CD14-positive monocyte (primary cell): ENCODE measurements at regions not wholly inside any gene's neighbourhood (a gene's known extent, or its start where the extent isn't known, plus 50 kb on each side); places are given as distances from the start of the nearest gene placed in this dataset.

Experiments
- DNase-seq, 3 donors: peaks; one replicate each; pipeline ENCODE4 v3.0.0-alpha.2; 2011 to 2022
- H2AFZ ChIP-seq: 2 replicates; pipeline ENCODE4 v1.6.0; 2012; ENCODE audit warnings: mild to moderate bottlenecking, low read depth, low read length, inconsistent platforms; ENCODE audit not compliant: insufficient read depth, poor library complexity, severe bottlenecking
- H3K27ac ChIP-seq, 2 donors: 1 replicate in 1 of 2; 2 replicates in 1 of 2; pipeline ENCODE4 v1.5.1; 2012 to 2013; ENCODE audit warnings: low read length in 2 of 2, control low read depth in 1 of 2, inconsistent platforms in 1 of 2, low read depth in 1 of 2, mild to moderate bottlenecking in 1 of 2
- H3K27me3 ChIP-seq, 2 donors: one replicate each; pipeline versions ENCODE4 v1.6.0 to v1.6.1; 2011 to 2013; ENCODE audit warnings: low read length in 2 of 2; ENCODE audit not compliant: control insufficient read depth in 2 of 2, insufficient read depth in 2 of 2
- H3K36me3 ChIP-seq, 2 donors: replicated peaks in 1 of 2; 1 replicate in 1 of 2; 2 replicates in 1 of 2; pipeline versions ENCODE4 v1.5.1 to v1.6.1; 2012 to 2013; ENCODE audit warnings: low read length in 2 of 2, control low read depth in 1 of 2, inconsistent platforms in 1 of 2, mild to moderate bottlenecking in 1 of 2; ENCODE audit not compliant: insufficient read depth in 2 of 2, control insufficient read depth in 1 of 2
- H3K4me1 ChIP-seq, 2 donors: 1 replicate in 1 of 2; 2 replicates in 1 of 2; pipeline versions ENCODE4 v1.5.1 to v1.6.1; 2012 to 2013; ENCODE audit warnings: low read length in 2 of 2, control low read depth in 1 of 2, inconsistent platforms in 1 of 2, mild to moderate bottlenecking in 1 of 2, moderate library complexity in 1 of 2; ENCODE audit not compliant: insufficient read depth in 2 of 2, control insufficient read depth in 1 of 2
- H3K4me2 ChIP-seq: replicated peaks from 2 replicates; pipeline ENCODE3; 2012; ENCODE audit warnings: low read length, moderate library complexity, mild to moderate bottlenecking; ENCODE audit not compliant: poor library complexity, severe bottlenecking; ENCODE audit errors: extremely low read depth
- H3K4me3 ChIP-seq, 3 experiments: fragments of 200-600 bp in 1 of 3; sonication (generic) in 1 of 3; replicated peaks in 1 of 3; 1 replicate in 2 of 3; 2 replicates in 1 of 3; pipeline ENCODE4 v1.5.1; 2011 to 2013; ENCODE audit warnings: low read length in 3 of 3, mild to moderate bottlenecking in 3 of 3, control low read depth in 2 of 3, low read depth in 2 of 3, inconsistent platforms in 1 of 3, moderate library complexity in 1 of 3
- H3K79me2 ChIP-seq: 2 replicates; pipeline ENCODE4 v1.6.0; 2012; ENCODE audit warnings: mild to moderate bottlenecking, control low read depth, inconsistent platforms, low read length, moderate library complexity; ENCODE audit not compliant: insufficient read depth
- H3K9ac ChIP-seq: 2 replicates; pipeline ENCODE4 v1.6.0; 2017; ENCODE audit warnings: low read length, mild to moderate bottlenecking; ENCODE audit not compliant: insufficient read depth, poor library complexity, severe bottlenecking
- H3K9me3 ChIP-seq, 2 donors: replicated peaks in 1 of 2; 1 replicate in 1 of 2; 2 replicates in 1 of 2; pipeline versions ENCODE4 v1.5.1 to v1.6.1; 2012 to 2013; ENCODE audit warnings: low read length in 2 of 2, control low read depth in 1 of 2; ENCODE audit not compliant: control insufficient read depth in 1 of 2, insufficient read depth in 1 of 2
- H4K20me1 ChIP-seq: 2 replicates; pipeline ENCODE4 v1.6.0; 2012; ENCODE audit warnings: mild to moderate bottlenecking, low read length, control low read depth, moderate library complexity; ENCODE audit not compliant: insufficient read depth
- H3K27ac Mint-ChIP-seq, 7 donors: one replicate each; pipeline ENCODE4 v1.8.0; 2020; ENCODE audit warnings: mild to moderate bottlenecking in 7 of 7, mixed read lengths in 7 of 7, moderate library complexity in 6 of 7, inconsistent platforms in 2 of 7
- H3K27me3 Mint-ChIP-seq, 3 donors: one replicate each; pipeline ENCODE4 v1.8.0; 2021 to 2022; ENCODE audit warnings: low read depth in 3 of 3, mild to moderate bottlenecking in 3 of 3, mixed read lengths in 3 of 3, moderate library complexity in 3 of 3, inconsistent platforms in 1 of 3
- H3K36me3 Mint-ChIP-seq, 2 donors: one replicate each; pipeline ENCODE4 v1.8.0; 2020; ENCODE audit warnings: mixed read lengths in 2 of 2, inconsistent platforms in 1 of 2, mild to moderate bottlenecking in 1 of 2
- H3K4me1 Mint-ChIP-seq: one replicate; pipeline ENCODE4 v1.8.0; 2020; ENCODE audit warnings: mild to moderate bottlenecking, mixed read lengths
- H3K4me3 Mint-ChIP-seq, 2 donors: one replicate each; pipeline ENCODE4 v1.8.0; 2020; ENCODE audit warnings: mild to moderate bottlenecking in 2 of 2, mixed read lengths in 2 of 2, moderate library complexity in 1 of 2
- H3K9me3 Mint-ChIP-seq, 7 donors: one replicate each; pipeline ENCODE4 v1.8.0; 2020 to 2022; ENCODE audit warnings: mixed read lengths in 7 of 7, mild to moderate bottlenecking in 6 of 7, moderate library complexity in 6 of 7, inconsistent platforms in 2 of 7
- WGBS: methylation state at CpG from one replicate; pipeline ENCODE4 v1.1.5; 2013; ENCODE audit warnings: missing lambda C conversion rate; ENCODE audit not compliant: insufficient coverage; 5-methylcytosine and 5-hydroxymethylcytosine counted together
- intact Hi-C, 2 donors: fragments of 100-400 bp; cut with micrococcal nuclease; formaldehyde crosslinking; loops; one replicate each; pipeline versions ENCODE4 v1.15.0 to v1.15.1; 2023
- TF ChIP-seq, protein P1 (sequence below): fragments of 200-600 bp; IDR thresholded peaks from one replicate; pipeline ENCODE4 v1.8.0; 2022; ENCODE audit warnings: antibody characterized with exemption, mild to moderate bottlenecking

DNA sequence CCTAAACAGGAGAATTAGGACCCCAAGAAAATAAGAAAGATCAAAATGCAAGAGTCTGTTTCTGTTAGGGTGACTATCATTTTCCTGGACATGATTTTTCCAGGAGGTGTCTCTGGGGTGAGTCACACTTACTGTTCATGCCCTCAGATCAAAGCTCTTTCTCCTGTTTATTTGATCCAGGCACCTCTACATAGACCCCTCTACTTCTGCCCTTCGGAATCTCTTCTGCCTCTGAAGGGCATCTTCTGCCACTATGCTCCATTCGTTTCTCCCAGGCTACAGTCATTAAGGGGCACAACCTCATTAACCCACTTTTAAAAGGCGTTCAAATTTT, 1328.0 kb downstream of the GATA3 start:
- intact Hi-C loops: no loop called here
- Mint-ChIP-seq H3K4me3 (no peak overlapping the region), H3K9me3 (peaks cover 0 to 8% (median 3%) of the 10 kb centered on the region in 7 donors), H3K27ac (no peak overlapping the region), H3K4me1 (no peaks in the 10 kb centered on the region), H3K36me3 (no peaks in the 10 kb centered on the region), H3K27me3 (peaks cover 0 to 2% (median 1%) of the 10 kb centered on the region in 3 donors)
- H3K27ac ChIP-seq: no peak overlapping the region
- H3K27me3 ChIP-seq: no peaks in the 10 kb centered on the region
- no peak for DNase-seq
- H3K79me2 ChIP-seq: no peaks in the 10 kb centered on the region
- no peak overlapping the region for H3K4me2 ChIP-seq
- H3K9ac ChIP-seq: no peak overlapping the region
- no peak overlapping the region for H3K4me3 ChIP-seq
- H2AFZ ChIP-seq: no peak overlapping the region
- peaks cover 9 to 10% of the 10 kb centered on the region in 2 donors for H3K9me3 ChIP-seq
- TF ChIP-seq, protein P1, sequence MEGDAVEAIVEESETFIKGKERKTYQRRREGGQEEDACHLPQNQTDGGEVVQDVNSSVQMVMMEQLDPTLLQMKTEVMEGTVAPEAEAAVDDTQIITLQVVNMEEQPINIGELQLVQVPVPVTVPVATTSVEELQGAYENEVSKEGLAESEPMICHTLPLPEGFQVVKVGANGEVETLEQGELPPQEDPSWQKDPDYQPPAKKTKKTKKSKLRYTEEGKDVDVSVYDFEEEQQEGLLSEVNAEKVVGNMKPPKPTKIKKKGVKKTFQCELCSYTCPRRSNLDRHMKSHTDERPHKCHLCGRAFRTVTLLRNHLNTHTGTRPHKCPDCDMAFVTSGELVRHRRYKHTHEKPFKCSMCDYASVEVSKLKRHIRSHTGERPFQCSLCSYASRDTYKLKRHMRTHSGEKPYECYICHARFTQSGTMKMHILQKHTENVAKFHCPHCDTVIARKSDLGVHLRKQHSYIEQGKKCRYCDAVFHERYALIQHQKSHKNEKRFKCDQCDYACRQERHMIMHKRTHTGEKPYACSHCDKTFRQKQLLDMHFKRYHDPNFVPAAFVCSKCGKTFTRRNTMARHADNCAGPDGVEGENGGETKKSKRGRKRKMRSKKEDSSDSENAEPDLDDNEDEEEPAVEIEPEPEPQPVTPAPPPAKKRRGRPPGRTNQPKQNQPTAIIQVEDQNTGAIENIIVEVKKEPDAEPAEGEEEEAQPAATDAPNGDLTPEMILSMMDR: no peak
- H3K4me1 ChIP-seq: no peaks in the 10 kb centered on the region
- WGBS: 83% methylated on average over 2 of the region's 3 CpGs
- no peaks in the 10 kb centered on the region for H4K20me1 ChIP-seq
- H3K36me3 ChIP-seq: no peaks in the 10 kb centered on the region

DNA sequence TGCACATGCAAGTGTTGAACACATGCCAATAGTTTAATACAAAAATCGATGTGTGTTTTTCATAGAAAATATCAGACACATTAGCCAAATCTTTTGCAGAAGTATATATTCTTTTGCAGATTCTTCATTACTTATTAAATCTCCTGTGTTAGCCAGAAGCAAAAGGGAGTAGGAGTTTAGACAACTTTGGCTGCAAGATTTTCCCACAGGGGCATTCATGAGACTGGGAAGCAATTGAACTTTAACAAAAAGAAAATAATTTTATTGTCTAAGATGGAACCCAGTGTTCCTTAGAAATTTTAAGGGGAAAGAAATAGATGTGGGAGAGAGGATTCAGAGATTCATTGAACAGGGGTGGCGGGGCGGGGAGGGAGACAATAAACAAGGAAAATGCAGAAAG, 1336.0 kb downstream of the GATA3 start:
- H3K4me1 ChIP-seq: no peaks in the 10 kb centered on the region
- no peaks in the 10 kb centered on the region for H4K20me1 ChIP-seq
- no peak overlapping the region for H3K9ac ChIP-seq
- H3K36me3 Mint-ChIP-seq: no peaks in the 10 kb centered on the region
- H3K9me3 Mint-ChIP-seq: peaks cover 0 to 5% (median 4%) of the 10 kb centered on the region in 7 donors
- H3K4me3 Mint-ChIP-seq: no peak overlapping the region
- WGBS: no CpG with 5 or more reads among the region's 3 CpGs
- H3K9me3 ChIP-seq: no peaks in the 10 kb centered on the region
- no peak overlapping the region for H3K27ac ChIP-seq
- TF ChIP-seq, protein P1: no peak
- no peaks in the 10 kb centered on the region for H3K36me3 ChIP-seq
- H3K4me3 ChIP-seq: no peak overlapping the region
- H3K4me1 Mint-ChIP-seq: no peaks in the 10 kb centered on the region
- no peaks in the 10 kb centered on the region for H3K79me2 ChIP-seq
- intact Hi-C loops: no loop called here
- no peak overlapping the region for H3K4me2 ChIP-seq
- H3K27ac Mint-ChIP-seq: no peak overlapping the region
- H2AFZ ChIP-seq: no peak overlapping the region
- DNase-seq: no peak
- no peaks in the 10 kb centered on the region for H3K27me3 ChIP-seq
- H3K27me3 Mint-ChIP-seq: peaks cover 0 to 1% (median 0%) of the 10 kb centered on the region in 3 donors
